A549 (cell line): ENCODE measurements at regions not wholly inside any gene's neighbourhood (a gene's known extent, or its start where the extent isn't known, plus 50 kb on each side); places are given as distances from the start of the nearest gene placed in this dataset.

Experiments
- ATAC-seq, 2 experiments: fragments of 200-7000 bp in 1 of 2; fragments of >200 bp in 1 of 2; cut with Nextera tagmentation in 1 of 2; cut with Tn5 transposase in 1 of 2; 3 replicates each; pipeline versions ENCODE4 v1.8.0 to v1.9.1; 2018 to 2020; ENCODE audit warnings: mild to moderate bottlenecking in 1 of 2, moderate library complexity in 1 of 2
- CTCF ChIA-PET: fragments of 300-600 bp; sonication (Branson Sonifier 250); formaldehyde crosslinking; extraction: SDS; loops from one replicate; lab custom pipeline; 2021; ENCODE audit warnings: antibody characterized with exemption, inconsistent platforms; lab: Yijun Ruan, JAX
- POLR2A ChIA-PET: fragments of 350-600 bp; formaldehyde crosslinking; extraction: SDS; loops from one replicate; lab custom pipeline; 2021; ENCODE audit warnings: antibody characterized with exemption, inconsistent platforms; lab: Yijun Ruan, JAX
- DNase-seq, 2 experiments: peaks; one replicate each; pipeline versions ENCODE4 v3.0.0 to v3.0.0-alpha.2; 2011 to 2016; ENCODE audit warnings: low read depth in 1 of 2, low spot score in 1 of 2
- FAIRE-seq: peaks from 2 replicates; lab custom pipeline; 2011; peaks lifted over from hg19 to GRCh38; lab: Jason Lieb, UNC
- H3K27ac ChIP-seq, 2 experiments: fragments of >200 bp; sonication (Bioruptor Twin); formaldehyde crosslinking; 3 replicates each; pipeline ENCODE4 v1.5.1; 2016 to 2017
- H3K4me1 ChIP-seq: fragments of >200 bp; sonication (Bioruptor Twin); formaldehyde crosslinking; 3 replicates; pipeline ENCODE4 v1.6.1; 2016
- H3K4me2 ChIP-seq: fragments of >200 bp; sonication (Bioruptor Twin); formaldehyde crosslinking; 3 replicates; pipeline ENCODE4 v1.6.1; 2016
- H3K4me3 ChIP-seq: fragments of >200 bp; sonication (Bioruptor Twin); formaldehyde crosslinking; 3 replicates; pipeline ENCODE4 v1.5.1; 2016
- H3K9me3 ChIP-seq: fragments of >200 bp; sonication (Bioruptor Twin); formaldehyde crosslinking; 3 replicates; pipeline ENCODE4 v1.6.1; 2016
- ATOH8 ChIP-seq: fragments of 250-450 bp; sonication (Bioruptor Pico); IDR thresholded peaks from 2 replicates; pipeline ENCODE4 v1.5.0; 2020; ENCODE audit warnings: low read depth, mild to moderate bottlenecking, moderate library complexity
- BHLHE40 ChIP-seq: IDR thresholded peaks from 2 replicates; pipeline ENCODE4 v1.6.1; 2012; ENCODE audit warnings: low read depth, low read length, inconsistent platforms
- CHD2 ChIP-seq: fragments of 150-350 bp; IDR thresholded peaks from 2 replicates; pipeline ENCODE4 v1.6.1; 2014; ENCODE audit warnings: low read length; ENCODE audit not compliant: partially characterized antibody
- EHMT2 ChIP-seq: fragments of 200-600 bp; sonication (generic); IDR thresholded peaks from 2 replicates; pipeline ENCODE4 v1.6.1; 2016; ENCODE audit warnings: antibody characterized with exemption, low read depth, mild to moderate bottlenecking, moderate library complexity
- EP300 ChIP-seq, 2 experiments: fragments of >200 bp; sonication (Bioruptor Twin); formaldehyde crosslinking; IDR thresholded peaks; 2 replicates in 1 of 2; 3 replicates in 1 of 2; pipeline ENCODE4 v1.6.1; 2016 to 2017
- FOSB ChIP-seq: fragments of 250-450 bp; sonication (Bioruptor Pico); IDR thresholded peaks from 2 replicates; pipeline ENCODE4 v1.5.0; 2020; ENCODE audit warnings: mild to moderate bottlenecking, moderate library complexity
- FOSL2 ChIP-seq, 2 experiments: fragments of 450-650 bp in 1 of 2; fragments of >200 bp in 1 of 2; sonication (Bioruptor Twin) in 1 of 2; formaldehyde crosslinking; IDR thresholded peaks; 2 replicates each; pipeline versions ENCODE4 v1.5.0 to v1.6.1; 2016 to 2020; ENCODE audit warnings: mild to moderate bottlenecking in 1 of 2, moderate library complexity in 1 of 2
- HMGXB4 ChIP-seq: fragments of 250-450 bp; sonication (Bioruptor Pico); IDR thresholded peaks from 2 replicates; pipeline ENCODE4 v1.5.0; 2021; ENCODE audit warnings: mild to moderate bottlenecking, moderate library complexity, borderline replicate concordance
- HOXB5 ChIP-seq: fragments of 250-450 bp; sonication (Bioruptor Pico); IDR thresholded peaks from 2 replicates; pipeline ENCODE4 v1.5.0; 2020; ENCODE audit warnings: mild to moderate bottlenecking, moderate library complexity
- JUN ChIP-seq, 2 experiments: fragments of >200 bp; sonication (Bioruptor Twin); formaldehyde crosslinking; IDR thresholded peaks; 2 replicates in 1 of 2; 3 replicates in 1 of 2; pipeline ENCODE4 v1.6.1; 2016 to 2017
- JUNB ChIP-seq: fragments of >200 bp; sonication (Bioruptor Twin); formaldehyde crosslinking; IDR thresholded peaks from 2 replicates; pipeline ENCODE4 v1.6.1; 2016
- KDM5A ChIP-seq: fragments of 200-600 bp; sonication (generic); IDR thresholded peaks from 2 replicates; pipeline ENCODE4 v1.6.1; 2016; ENCODE audit warnings: antibody characterized with exemption, mild to moderate bottlenecking
- MAFK ChIP-seq: fragments of 450-650 bp; IDR thresholded peaks from 2 replicates; pipeline ENCODE4 v1.6.1; 2014; ENCODE audit not compliant: partially characterized antibody
- NFE2L2 ChIP-seq: fragments of 150-350 bp; conservative IDR thresholded peaks from 2 replicates; pipeline ENCODE4 v1.6.1; 2014; ENCODE audit warnings: low read length
- NPAS2 ChIP-seq: fragments of 250-450 bp; sonication (Bioruptor Pico); IDR thresholded peaks from 2 replicates; pipeline ENCODE4 v1.8.0; 2022; ENCODE audit warnings: mild to moderate bottlenecking, moderate library complexity, borderline replicate concordance
- POLR2AphosphoS2 ChIP-seq: conservative IDR thresholded peaks from 2 replicates; pipeline ENCODE4 v1.6.1; 2012; ENCODE audit warnings: low read length, improper control_type of control experiment, inconsistent platforms
- RAD21 ChIP-seq, 2 experiments: fragments of >200 bp in 1 of 2; sonication (Bioruptor Twin) in 1 of 2; formaldehyde crosslinking in 1 of 2; IDR thresholded peaks in 1 of 2; conservative IDR thresholded peaks in 1 of 2; 2 replicates in 1 of 2; 3 replicates in 1 of 2; pipeline ENCODE4 v1.6.1; 2012 to 2018; ENCODE audit warnings: inconsistent platforms in 1 of 2
- RARB ChIP-seq: fragments of 250-450 bp; sonication (Bioruptor Pico); IDR thresholded peaks from 2 replicates; pipeline ENCODE4 v1.8.0; 2021; ENCODE audit warnings: mild to moderate bottlenecking, moderate library complexity
- RNF2 ChIP-seq: fragments of 200-600 bp; sonication (generic); IDR thresholded peaks from 2 replicates; pipeline ENCODE4 v1.6.1; 2016; ENCODE audit warnings: low read depth, mild to moderate bottlenecking, antibody characterized with exemption, moderate library complexity, borderline replicate concordance
- TFCP2L1 ChIP-seq: fragments of 250-450 bp; sonication (Bioruptor Pico); IDR thresholded peaks from 2 replicates; pipeline ENCODE4 v1.5.0; 2021; ENCODE audit warnings: mild to moderate bottlenecking
- TP53 ChIP-seq: fragments of 250-450 bp; sonication (Bioruptor Pico); IDR thresholded peaks from 2 replicates; pipeline ENCODE4 v1.5.0; 2021; ENCODE audit warnings: mild to moderate bottlenecking, moderate library complexity
- USF2 ChIP-seq: fragments of 450-650 bp; IDR thresholded peaks from 2 replicates; pipeline ENCODE4 v1.6.1; 2014; ENCODE audit warnings: antibody characterized with exemption
- ZSCAN20 ChIP-seq: fragments of 250-450 bp; sonication (Bioruptor Pico); IDR thresholded peaks from 2 replicates; pipeline ENCODE4 v1.8.0; 2022; ENCODE audit warnings: mild to moderate bottlenecking, moderate library complexity
- WGBS: methylation state at CpG from one replicate; pipeline ENCODE4 v1.1.6; 2017; ENCODE audit errors: missing lambda C conversion rate; 5-methylcytosine and 5-hydroxymethylcytosine counted together

GRCh38 chr1:80751204-80751603, 1049.5 kb upstream of the ADGRL2 start:
- 48% methylated on average over 2 of the region's 2 CpGs for whole genome bisulfite sequencing
- ATAC-seq (no peak), FAIRE-seq (no peak), DNase-seq (no peak)
- POLR2A ChIA-PET = no interaction called here
- Histone ChIP-seq H3K4me1 (no peaks in the 10 kb centered on the region), H3K9me3 (no peaks in the 10 kb centered on the region), H3K27ac (no peak overlapping the region), H3K4me2 (no peak overlapping the region), H3K4me3 (no peak overlapping the region)
- no peak for TF ChIP-seq RNF2
- no peak for TF ChIP-seq NFE2L2
- no peak for TF ChIP-seq FOSB
- TF ChIP-seq EHMT2 = no peak
- TF ChIP-seq ATOH8 (CRISPR knock-in tag) = no peak
- no peak for TF ChIP-seq MAFK
- no peak for TF ChIP-seq TFCP2L1 (CRISPR knock-in tag)
- CTCF ChIA-PET = no interaction called here

- TF ChIP-seq USF2 (no peak), EP300 (IDR thresholded peaks at IDR 0.05) (no peak), NFE2L2 (no peak), CHD2 (no peak), BHLHE40 (no peak), EHMT2 (no peak), HOXB5 (CRISPR knock-in tag) (no peak), RARB (CRISPR knock-in tag) (no peak), KDM5A (no peak), ATOH8 (CRISPR knock-in tag) (no peak), POLR2AphosphoS2 (no peak)
- WGBS = 25% methylated on average over 3 of the region's 3 CpGs
- H3K4me3 ChIP-seq = no peak overlapping the region
- DNase-seq = no peak
- H3K4me1 ChIP-seq = no peaks in the 10 kb centered on the region
- H3K4me2 ChIP-seq = no peak overlapping the region
- CTCF ChIA-PET = no interaction called here
- POLR2A ChIA-PET = no interaction called here
- no peak for FAIRE-seq
- H3K27ac ChIP-seq = no peak overlapping the region
- no peak for ATAC-seq
- H3K9me3 ChIP-seq = no peaks in the 10 kb centered on the region
Observed at GRCh38 chr1:80731241-80731894, 1069.4 kb upstream of the ADGRL2 start.

GRCh38 chr1:80722611-80723010, 1078.1 kb upstream of the ADGRL2 start:
- TF ChIP-seq FOSL2 (IDR thresholded peaks at IDR 0.05) = no peak
- no peak for TF ChIP-seq FOSL2 (CRISPR knock-in tag; IDR thresholded peaks at IDR 0.05)
- no peak for TF ChIP-seq RAD21 (conservative IDR thresholded peaks at IDR 0.05 in 1 of 2, IDR thresholded peaks at IDR 0.05 in 1 of 2)
- TF ChIP-seq ZSCAN20 = no peak
- no peak for TF ChIP-seq RARB (CRISPR knock-in tag)
- TF ChIP-seq EHMT2 = no peak
- TF ChIP-seq JUN (IDR thresholded peaks at IDR 0.05) = no peak
- TF ChIP-seq TP53 = no peak
- TF ChIP-seq NPAS2 = no peak
- no peak for TF ChIP-seq MAFK
- no peak for TF ChIP-seq USF2
- TF ChIP-seq HMGXB4 = no peak
- no peak for TF ChIP-seq JUNB
- TF ChIP-seq, all 56 proteins: peak for 0
- Histone ChIP-seq H3K4me1 (no peaks in the 10 kb centered on the region), H3K4me2 (no peak overlapping the region), H3K4me3 (no peak overlapping the region), H3K27ac (no peak overlapping the region), H3K9me3 (no peaks in the 10 kb centered on the region)
- CTCF ChIA-PET = no interaction called here
- 57% methylated on average over 1 of the region's 2 CpGs for WGBS
- FAIRE-seq (no peak), ATAC-seq (no peak), DNase-seq (no peak)
- POLR2A ChIA-PET = no interaction called here
